Parathyroid adenoma (tissue), 2 donors: ENCODE measurements at regions not wholly inside any gene's neighbourhood (a gene's known extent, or its start where the extent isn't known, plus 50 kb on each side); places are given as distances from the start of the nearest gene placed in this dataset.

Source experiments
- H2AFZ ChIP-seq: fragments of 300-600 bp; sonication (generic); one replicate; pipeline ENCODE4 v1.7.0; 2017; ENCODE audit warnings: antibody characterized with exemption, mild to moderate bottlenecking
- H3K27ac ChIP-seq: fragments of 300-600 bp; sonication (generic); one replicate; pipeline ENCODE4 v1.7.0; 2017
- H3K27me3 ChIP-seq: fragments of 300-600 bp; sonication (generic); one replicate; pipeline ENCODE4 v1.7.0; 2017; ENCODE audit warnings: low read length; ENCODE audit not compliant: control insufficient read depth, insufficient read depth
- H3K36me3 ChIP-seq: fragments of 300-600 bp; sonication (generic); one replicate; pipeline ENCODE4 v1.7.0; 2017; ENCODE audit warnings: low read length; ENCODE audit not compliant: control insufficient read depth, insufficient read depth
- H3K4me1 ChIP-seq: fragments of 300-600 bp; sonication (generic); one replicate; pipeline ENCODE4 v1.7.0; 2017; ENCODE audit warnings: control low read depth
- H3K4me2 ChIP-seq: fragments of 300-600 bp; sonication (generic); one replicate; pipeline ENCODE4 v1.7.0; 2017; ENCODE audit warnings: low read length
- H3K4me3 ChIP-seq: fragments of 300-600 bp; sonication (generic); one replicate; pipeline ENCODE4 v1.7.0; 2017; ENCODE audit warnings: low read depth, low read length
- H3K79me2 ChIP-seq: fragments of 300-600 bp; sonication (generic); one replicate; pipeline ENCODE4 v1.7.0; 2017; ENCODE audit warnings: control low read depth
- H3K9ac ChIP-seq: fragments of 300-600 bp; sonication (generic); one replicate; pipeline ENCODE4 v1.7.0; 2017; ENCODE audit warnings: mild to moderate bottlenecking
- H3K9me3 ChIP-seq: fragments of 300-600 bp; sonication (generic); one replicate; pipeline ENCODE4 v1.7.0; 2017; ENCODE audit warnings: low read length; ENCODE audit not compliant: control insufficient read depth
- CTCF ChIP-seq: fragments of 300-600 bp; sonication (generic); IDR thresholded peaks from one replicate; pipeline ENCODE4 v1.7.0; 2017; ENCODE audit warnings: antibody characterized with exemption, mild to moderate bottlenecking
- donor health status: primary hyperparathyroidism.

DNA sequence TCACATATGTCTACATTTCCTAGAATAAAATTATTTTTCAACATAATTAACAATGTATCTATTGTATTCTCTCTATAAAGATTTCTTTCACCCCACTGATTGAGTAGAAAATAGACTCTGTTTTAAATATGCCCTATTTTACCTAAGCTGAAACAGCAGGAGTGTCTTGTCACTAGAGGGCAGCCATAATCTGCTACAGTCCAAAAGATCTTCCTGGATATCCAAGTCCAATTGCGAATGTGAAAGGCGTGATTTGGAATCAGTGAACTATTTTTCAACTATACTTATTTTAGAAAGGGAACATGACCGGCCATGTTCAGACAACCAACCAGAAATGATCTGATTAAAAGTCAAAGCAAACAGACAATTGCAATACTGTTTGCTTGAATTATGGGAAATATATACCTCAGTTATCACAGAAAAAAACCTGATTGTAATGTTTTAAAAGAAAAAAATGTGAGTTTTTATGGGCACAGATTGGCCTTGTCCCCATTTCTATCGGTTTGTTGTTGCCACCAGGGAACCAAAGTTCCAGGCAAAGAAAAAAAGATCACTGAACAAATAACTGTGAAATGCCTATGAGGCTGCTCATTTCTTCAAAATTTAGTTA lies 1211.0 kb upstream of the ADGRL4 start:
- Histone ChIP-seq H3K4me1 (no peaks in the 10 kb centered on the region), H2AFZ (no peak overlapping the region), H3K4me2 (no peak overlapping the region), H3K27ac (no peak overlapping the region), H3K27me3 (no peaks in the 10 kb centered on the region), H3K9me3 (no peaks in the 10 kb centered on the region), H3K79me2 (no peaks in the 10 kb centered on the region), H3K36me3 (no peaks in the 10 kb centered on the region), H3K4me3 (no peak overlapping the region), H3K9ac (no peak overlapping the region)
- TF ChIP-seq CTCF, result no peak

DNA sequence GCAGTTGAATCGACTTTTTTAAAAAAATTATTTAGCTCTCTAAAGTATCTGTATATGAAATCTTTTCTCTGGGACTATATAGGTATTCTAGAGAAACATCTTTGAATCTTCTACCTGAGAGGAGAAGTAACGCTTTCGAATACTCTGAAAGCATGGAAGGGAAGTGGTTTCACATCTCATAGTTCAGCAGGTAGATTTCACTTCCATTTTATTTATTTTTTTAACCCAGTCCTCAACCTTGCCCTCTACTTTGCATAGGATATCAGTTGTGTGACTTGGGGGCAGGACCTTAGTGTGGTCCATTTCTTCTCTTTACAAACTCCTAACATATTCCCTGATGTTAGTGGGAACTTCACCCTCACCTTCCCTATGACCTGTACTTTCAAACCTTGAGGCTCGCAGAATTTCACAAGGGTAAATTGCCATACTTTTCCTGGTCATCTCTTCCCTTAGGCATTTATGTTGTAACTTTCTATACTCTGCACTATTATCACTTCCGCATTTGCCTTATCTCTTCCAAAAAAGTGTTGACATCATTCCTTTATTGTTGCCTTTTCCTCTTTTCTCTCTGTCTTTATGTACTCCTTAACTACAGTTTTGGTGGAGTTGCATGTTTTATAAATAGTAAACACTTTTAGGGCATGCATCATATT lies 1208.5 kb upstream of the ADGRL4 start:
- no peak for TF ChIP-seq CTCF
- H3K4me2 ChIP-seq, result no peak overlapping the region
- H3K4me1 ChIP-seq, result no peaks in the 10 kb centered on the region
- H3K9me3 ChIP-seq, result no peaks in the 10 kb centered on the region
- H3K36me3 ChIP-seq, result no peaks in the 10 kb centered on the region
- no peaks in the 10 kb centered on the region for H3K27me3 ChIP-seq
- no peak overlapping the region for H3K9ac ChIP-seq
- no peaks in the 10 kb centered on the region for H3K79me2 ChIP-seq
- H3K4me3 ChIP-seq, result no peak overlapping the region
- no peak overlapping the region for H3K27ac ChIP-seq
- H2AFZ ChIP-seq, result no peak overlapping the region

GRCh38 chr1:80212948-80213347 lies 1206.4 kb upstream of the ADGRL4 start:
- Histone ChIP-seq H3K27me3 (no peaks in the 10 kb centered on the region), H3K4me1 (no peaks in the 10 kb centered on the region), H3K4me2 (no peak overlapping the region), H2AFZ (no peak overlapping the region), H3K79me2 (no peaks in the 10 kb centered on the region), H3K4me3 (no peak overlapping the region), H3K36me3 (no peaks in the 10 kb centered on the region), H3K9ac (no peak overlapping the region), H3K27ac (no peak overlapping the region), H3K9me3 (no peaks in the 10 kb centered on the region)
- TF ChIP-seq CTCF, result no peak

- Histone ChIP-seq H3K79me2 (no peaks in the 10 kb centered on the region), H3K4me2 (no peak overlapping the region), H3K4me1 (no peaks in the 10 kb centered on the region), H3K4me3 (no peak overlapping the region), H3K9ac (no peak overlapping the region), H3K9me3 (no peaks in the 10 kb centered on the region), H3K36me3 (no peaks in the 10 kb centered on the region), H2AFZ (no peak overlapping the region), H3K27ac (no peak overlapping the region), H3K27me3 (no peaks in the 10 kb centered on the region)
- TF ChIP-seq CTCF, result no peak
Measured at GRCh38 chr1:80211691-80212380, 1205.3 kb upstream of the ADGRL4 start.
